Mesendoderm (in vitro differentiated cells): ENCODE measurements at regions not wholly inside any gene's neighbourhood (a gene's known extent, or its start where the extent isn't known, plus 50 kb on each side); places are given as distances from the start of the nearest gene placed in this dataset.
A peak's percentile ranks its signal among the peaks of the same experiment; 100 is the strongest.
"Not testable (repeated sequence)": the region's sequence is repeated elsewhere in the genome, so short reads cannot be mapped to it uniquely, and the experiment has no call there.

ENCODE experiments used
- DNase-seq: peaks from one replicate; pipeline ENCODE4 v3.0.0; 2013
- H2AK5ac ChIP-seq: 2 replicates; pipeline ENCODE4 v1.6.1; 2013; ENCODE audit warnings: low read length, inconsistent platforms
- H2BK120ac ChIP-seq: 2 replicates; pipeline ENCODE4 v1.6.1; 2013; ENCODE audit warnings: low read depth, mild to moderate bottlenecking, low read length, moderate library complexity, mixed read lengths
- H2BK15ac ChIP-seq: replicated peaks from 2 replicates; pipeline ENCODE4 v1.6.1; 2013; ENCODE audit warnings: low read depth, mild to moderate bottlenecking, moderate library complexity
- H2BK5ac ChIP-seq: 2 replicates; pipeline ENCODE4 v1.6.1; 2013; ENCODE audit warnings: low read length, inconsistent platforms
- H3K18ac ChIP-seq: 2 replicates; pipeline ENCODE4 v1.6.1; 2013; ENCODE audit warnings: mild to moderate bottlenecking, low read length, mixed read lengths
- H3K23ac ChIP-seq: one replicate; pipeline ENCODE4 v1.6.1; 2013; ENCODE audit warnings: low read length
- H3K27ac ChIP-seq: 2 replicates; pipeline ENCODE4 v1.5.1; 2013; ENCODE audit warnings: low read depth, mild to moderate bottlenecking, inconsistent platforms, low read length, moderate library complexity
- H3K27me3 ChIP-seq: 2 replicates; pipeline ENCODE4 v1.6.1; 2013; ENCODE audit warnings: low read length, control low read depth, mild to moderate bottlenecking, inconsistent platforms; ENCODE audit not compliant: insufficient read depth, poor library complexity
- H3K36me3 ChIP-seq: 2 replicates; pipeline ENCODE4 v1.6.1; 2013; ENCODE audit warnings: low read length, inconsistent platforms; ENCODE audit not compliant: control insufficient read depth, insufficient read depth
- H3K4ac ChIP-seq: one replicate; pipeline ENCODE4 v1.6.1; 2013; ENCODE audit warnings: low read depth, mild to moderate bottlenecking, low read length, moderate library complexity
- H3K4me1 ChIP-seq: 2 replicates; pipeline ENCODE4 v1.6.1; 2013; ENCODE audit warnings: low read depth, low read length, inconsistent platforms; ENCODE audit not compliant: control insufficient read depth
- H3K4me2 ChIP-seq: 2 replicates; pipeline ENCODE4 v1.6.1; 2013; ENCODE audit warnings: low read length
- H3K4me3 ChIP-seq: 2 replicates; pipeline ENCODE4 v1.5.1; 2013; ENCODE audit warnings: mild to moderate bottlenecking, low read length
- H3K56ac ChIP-seq: one replicate; pipeline ENCODE4 v1.6.1; 2013; ENCODE audit warnings: low read length
- H3K79me1 ChIP-seq: 2 replicates; pipeline ENCODE4 v1.6.1; 2013; ENCODE audit warnings: low read length, inconsistent platforms
- H3K79me2 ChIP-seq: 2 replicates; pipeline ENCODE4 v1.6.1; 2013; ENCODE audit warnings: mild to moderate bottlenecking, low read length; ENCODE audit not compliant: control insufficient read depth, insufficient read depth
- H3K9ac ChIP-seq: 2 replicates; pipeline ENCODE4 v1.6.1; 2013; ENCODE audit warnings: low read length, inconsistent platforms
- H4K5ac ChIP-seq: one replicate; pipeline ENCODE4 v1.6.1; 2013; ENCODE audit warnings: low read length
- H4K8ac ChIP-seq: one replicate; pipeline ENCODE4 v1.6.1; 2013; ENCODE audit warnings: low read depth, mild to moderate bottlenecking, control low read depth, low read length, moderate library complexity
- WGBS: extraction: QIAGEN DNeasy Blood & Tissue Kit; methylation state at CpG from one replicate; pipeline ENCODE4 v1.1.7; 2013; ENCODE audit warnings: low lambda C conversion rate, missing lambda C conversion rate; ENCODE audit not compliant: insufficient coverage; ENCODE audit errors: extremely low coverage; 5-methylcytosine and 5-hydroxymethylcytosine counted together

DNA sequence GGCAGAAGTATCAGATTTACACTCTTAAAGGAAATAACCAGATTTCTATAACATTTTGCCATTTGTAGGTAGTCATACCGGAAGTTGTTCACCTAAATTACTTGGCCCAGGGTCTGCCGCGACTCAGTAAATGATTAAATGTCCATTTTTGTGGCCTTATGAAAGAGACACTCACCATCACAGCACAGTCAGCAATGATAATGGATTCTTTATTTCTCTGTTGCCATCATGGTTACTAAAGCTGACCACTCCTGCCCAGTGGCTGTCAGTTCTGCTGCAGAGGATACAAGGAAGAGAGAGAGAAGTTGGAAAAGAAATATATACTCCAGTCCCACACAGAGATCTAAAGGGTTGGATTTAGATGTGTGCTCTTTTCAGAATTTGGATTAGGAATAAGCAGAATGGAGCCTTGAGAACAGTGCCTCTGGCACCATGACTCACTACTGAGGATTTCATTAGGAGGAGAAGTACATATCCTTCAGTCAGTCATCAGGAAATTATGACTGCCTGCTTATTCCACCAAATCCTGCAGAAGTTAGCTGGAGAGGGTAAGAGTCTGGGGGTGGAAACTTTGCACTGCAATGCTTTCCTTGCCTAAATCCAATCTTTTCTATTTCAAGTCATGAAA, 72.8 kb upstream of the EFNA5 start:
- Histone ChIP-seq H3K4me2 (no peak overlapping the region), H3K79me2 (no peaks in the 10 kb centered on the region), H3K79me1 (no peaks in the 10 kb centered on the region), H3K4ac (no peak overlapping the region), H3K9ac (no peak overlapping the region), H3K18ac (peak overlapping the region; percentile 22), H3K4me1 (no peaks in the 10 kb centered on the region), H2BK5ac (no peak overlapping the region), H3K36me3 (no peaks in the 10 kb centered on the region), H3K4me3 (no peak overlapping the region), H4K5ac (no peak overlapping the region), H2BK120ac (no peak overlapping the region), H3K56ac (no peak overlapping the region), H2AK5ac (no peak overlapping the region), H3K27me3 (no peaks in the 10 kb centered on the region), H4K8ac (no peak overlapping the region), H2BK15ac (no peak overlapping the region), H3K23ac (no peak overlapping the region), H3K27ac (no peak overlapping the region)
- peak; percentile 15 for DNase-seq
- WGBS = no CpG with 5 or more reads among the region's 3 CpGs

DNA sequence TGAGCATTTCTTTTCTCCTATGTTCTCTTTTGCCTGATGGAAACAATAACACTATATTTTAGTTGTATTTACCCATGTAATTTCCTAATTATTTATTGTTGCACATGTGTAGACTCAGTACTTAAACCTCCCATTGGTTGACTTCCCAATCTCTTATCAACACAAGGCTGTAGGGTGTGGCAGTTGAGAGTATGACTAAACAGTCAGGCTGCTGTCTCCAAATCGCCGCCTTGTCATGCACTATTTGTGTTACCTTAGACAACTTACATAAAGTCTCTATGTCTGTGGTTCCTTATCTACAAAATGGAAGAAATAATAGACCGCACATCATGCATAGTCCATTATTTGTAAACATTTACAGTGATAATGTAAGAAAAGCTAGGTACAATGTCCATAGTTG, 68.9 kb upstream of the EFNA5 start:
- no peak overlapping the region for H2BK5ac ChIP-seq
- H3K4me2 ChIP-seq = no peak overlapping the region
- no CpG with 5 or more reads among the region's 3 CpGs for WGBS
- no peak overlapping the region for H4K8ac ChIP-seq
- no peak for DNase-seq
- H3K23ac ChIP-seq = no peak overlapping the region
- H3K4me1 ChIP-seq = no peaks in the 10 kb centered on the region
- H3K18ac ChIP-seq = no peak overlapping the region
- H3K56ac ChIP-seq = no peak overlapping the region
- no peak overlapping the region for H2BK15ac ChIP-seq
- H3K27ac ChIP-seq = no peak overlapping the region
- no peak overlapping the region for H3K9ac ChIP-seq
- H3K36me3 ChIP-seq = no peaks in the 10 kb centered on the region
- no peak overlapping the region for H2AK5ac ChIP-seq
- H3K27me3 ChIP-seq = no peaks in the 10 kb centered on the region
- no peaks in the 10 kb centered on the region for H3K79me1 ChIP-seq
- no peak overlapping the region for H4K5ac ChIP-seq
- H2BK120ac ChIP-seq = no peak overlapping the region
- no peaks in the 10 kb centered on the region for H3K79me2 ChIP-seq
- H3K4ac ChIP-seq = no peak overlapping the region
- H3K4me3 ChIP-seq = no peak overlapping the region

DNA sequence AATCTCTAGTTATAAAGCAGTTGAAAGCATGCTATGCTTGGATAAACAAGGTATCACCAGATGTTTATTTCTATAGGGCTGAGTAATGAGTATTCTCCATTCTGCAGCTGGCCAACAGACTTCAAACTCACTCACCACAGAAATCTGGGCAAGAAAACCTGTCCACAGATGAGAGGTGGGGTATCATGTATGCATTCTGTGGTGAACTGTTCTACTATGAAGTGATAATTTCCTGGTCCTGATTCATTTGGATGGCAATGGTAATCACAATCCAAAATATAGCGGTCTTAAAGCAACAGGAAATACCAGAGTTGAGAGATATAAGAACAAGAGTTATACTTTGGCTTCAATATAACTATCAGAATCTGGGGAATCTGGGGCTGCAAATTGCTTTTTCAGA, 65.9 kb upstream of the EFNA5 start:
- no peaks in the 10 kb centered on the region for H3K79me1 ChIP-seq
- no peak overlapping the region for H3K4me2 ChIP-seq
- H2BK15ac ChIP-seq = no peak overlapping the region
- no peak for DNase-seq
- H3K79me2 ChIP-seq = no peaks in the 10 kb centered on the region
- no peak overlapping the region for H3K4me3 ChIP-seq
- no peak overlapping the region for H3K18ac ChIP-seq
- no CpG with 5 or more reads among the region's 1 CpG for WGBS
- H4K5ac ChIP-seq = no peak overlapping the region
- H2BK5ac ChIP-seq = no peak overlapping the region
- H2AK5ac ChIP-seq = no peak overlapping the region
- no peaks in the 10 kb centered on the region for H3K4me1 ChIP-seq
- H3K56ac ChIP-seq = no peak overlapping the region
- no peak overlapping the region for H3K9ac ChIP-seq
- no peak overlapping the region for H3K27ac ChIP-seq
- no peaks in the 10 kb centered on the region for H3K36me3 ChIP-seq
- no peaks in the 10 kb centered on the region for H3K27me3 ChIP-seq
- H3K23ac ChIP-seq = no peak overlapping the region
- no peak overlapping the region for H4K8ac ChIP-seq
- H2BK120ac ChIP-seq = no peak overlapping the region
- no peak overlapping the region for H3K4ac ChIP-seq

DNA sequence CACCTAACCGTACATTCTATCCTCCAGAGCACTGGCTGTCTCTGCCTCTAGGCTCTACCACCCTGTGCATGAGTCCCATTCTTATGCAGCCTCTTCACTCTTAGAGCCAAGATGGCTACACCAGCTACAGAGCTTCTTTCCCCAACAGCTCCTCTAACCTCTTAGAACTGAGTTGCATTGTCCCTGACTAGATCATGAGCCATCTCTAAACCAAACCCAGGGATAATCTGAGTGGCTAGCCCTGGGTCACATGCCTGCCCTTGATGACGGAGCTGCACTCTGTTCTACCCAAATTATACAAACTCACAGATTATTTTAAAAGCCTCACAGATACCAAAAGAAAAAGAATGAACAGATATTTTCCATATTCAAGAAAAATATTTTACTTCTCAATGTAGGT, 65.4 kb upstream of the EFNA5 start:
- not testable (repeated sequence) for H2BK15ac ChIP-seq, H3K4ac ChIP-seq, H4K8ac ChIP-seq, H3K27me3 ChIP-seq, H3K56ac ChIP-seq, H3K27ac ChIP-seq, H4K5ac ChIP-seq, DNase-seq, H3K79me2 ChIP-seq, H2BK120ac ChIP-seq, H3K4me1 ChIP-seq, H3K18ac ChIP-seq, H3K9ac ChIP-seq, H3K36me3 ChIP-seq, H3K4me2 ChIP-seq, H2BK5ac ChIP-seq, H3K23ac ChIP-seq, H3K4me3 ChIP-seq, H3K79me1 ChIP-seq, H2AK5ac ChIP-seq
- WGBS = no CpG with 5 or more reads among the region's 2 CpGs

DNA sequence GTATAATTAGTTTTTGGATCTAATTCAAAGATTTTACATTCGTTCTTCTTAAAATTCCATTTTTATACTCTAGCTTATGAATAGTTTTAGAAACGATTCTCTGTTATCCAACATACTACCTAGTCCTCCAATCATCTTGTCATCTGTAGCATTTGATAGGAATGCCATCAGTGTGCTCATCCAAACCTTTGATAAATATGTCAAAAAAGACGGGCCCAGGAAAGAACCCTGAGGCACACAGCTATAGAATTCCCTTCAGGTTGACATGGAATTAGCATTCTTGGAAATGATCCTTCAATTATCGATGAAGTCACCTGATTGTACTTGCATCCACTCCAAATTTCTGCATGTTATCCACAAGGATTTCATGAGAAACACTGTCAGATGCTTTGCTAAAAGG, 64.8 kb upstream of the EFNA5 start:
- WGBS = 100% methylated on average over 1 of the region's 4 CpGs
- Histone ChIP-seq H3K4me1 (no peaks in the 10 kb centered on the region), H2AK5ac (no peak overlapping the region), H2BK15ac (no peak overlapping the region), H4K5ac (no peak overlapping the region), H3K4me3 (no peak overlapping the region), H3K56ac (no peak overlapping the region), H4K8ac (no peak overlapping the region), H3K18ac (no peak overlapping the region), H3K4me2 (no peak overlapping the region), H3K36me3 (no peaks in the 10 kb centered on the region), H3K79me1 (no peaks in the 10 kb centered on the region), H3K79me2 (no peaks in the 10 kb centered on the region), H3K27ac (no peak overlapping the region), H3K9ac (no peak overlapping the region), H3K4ac (no peak overlapping the region), H2BK120ac (no peak overlapping the region), H2BK5ac (no peak overlapping the region), H3K27me3 (no peaks in the 10 kb centered on the region), H3K23ac (no peak overlapping the region)
- DNase-seq = no peak

DNA sequence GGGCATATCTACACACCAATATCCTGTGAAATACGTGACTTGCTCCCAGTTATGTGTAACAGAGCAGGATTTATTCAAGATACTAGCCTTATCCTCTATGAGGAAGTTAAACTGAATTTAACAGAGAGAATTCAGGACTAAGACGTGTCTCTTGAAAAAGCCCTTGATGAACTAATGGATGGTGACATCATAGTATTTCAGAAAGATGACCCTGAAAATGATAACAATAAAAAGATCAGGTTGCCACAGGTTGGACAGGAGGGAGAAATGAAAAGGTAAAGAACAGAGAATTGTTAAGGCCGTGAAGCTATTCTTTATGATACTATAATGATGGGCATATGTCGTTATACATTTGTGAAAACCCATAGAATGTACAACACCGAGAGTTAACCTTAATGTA, 56.2 kb upstream of the EFNA5 start:
- Histone ChIP-seq H3K56ac (no peak overlapping the region), H2BK120ac (no peak overlapping the region), H2BK5ac (no peak overlapping the region), H3K4me2 (no peak overlapping the region), H3K27me3 (no peaks in the 10 kb centered on the region), H3K18ac (no peak overlapping the region), H3K36me3 (no peaks in the 10 kb centered on the region), H3K23ac (no peak overlapping the region), H4K8ac (no peak overlapping the region), H3K4me3 (no peak overlapping the region), H3K79me1 (no peaks in the 10 kb centered on the region), H3K79me2 (no peaks in the 10 kb centered on the region), H2AK5ac (no peak overlapping the region), H2BK15ac (no peak overlapping the region), H3K4me1 (no peaks in the 10 kb centered on the region), H3K27ac (no peak overlapping the region), H3K9ac (no peak overlapping the region), H3K4ac (no peak overlapping the region), H4K5ac (no peak overlapping the region)
- DNase-seq = no peak
- WGBS = no CpG with 5 or more reads among the region's 5 CpGs
